ENCODE measurements at regions not wholly inside any gene's neighbourhood (a gene's known extent, or its start where the extent isn't known, plus 50 kb on each side); places are given as distances from the start of the nearest gene placed in this dataset.

DNA sequence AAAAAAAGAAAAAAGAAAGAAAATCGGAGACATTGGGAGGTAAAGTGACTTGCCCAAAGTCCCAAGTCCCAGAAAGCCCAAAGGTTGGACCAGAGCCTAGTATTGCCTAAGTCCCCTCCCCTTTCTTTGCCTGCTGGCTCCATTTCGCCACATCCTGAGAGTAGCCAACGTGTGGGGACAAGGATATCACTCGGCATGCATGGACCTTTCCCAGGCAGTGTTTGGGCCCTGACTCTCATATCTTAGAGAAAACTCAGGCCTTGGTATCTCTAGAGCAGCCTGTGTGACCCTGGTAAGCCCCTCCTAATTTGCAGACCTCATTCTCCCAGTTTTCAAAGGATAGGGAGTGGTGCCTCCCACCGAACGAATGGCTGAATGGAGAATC, 294.2 kb upstream of the ZMIZ1 start:
- H3K4me1 ChIP-seq (ENCODE audit: insufficient read depth, low read length, poor library complexity, severe bottlenecking) = no peaks in the 10 kb centered on the region
- TF ChIP-seq EZH2 (IDR thresholded peaks at IDR 0.05; ENCODE audit: borderline replicate concordance, low read depth, low read length, poor library complexity, severe bottlenecking) = no peak
- TF ChIP-seq, protein P1, sequence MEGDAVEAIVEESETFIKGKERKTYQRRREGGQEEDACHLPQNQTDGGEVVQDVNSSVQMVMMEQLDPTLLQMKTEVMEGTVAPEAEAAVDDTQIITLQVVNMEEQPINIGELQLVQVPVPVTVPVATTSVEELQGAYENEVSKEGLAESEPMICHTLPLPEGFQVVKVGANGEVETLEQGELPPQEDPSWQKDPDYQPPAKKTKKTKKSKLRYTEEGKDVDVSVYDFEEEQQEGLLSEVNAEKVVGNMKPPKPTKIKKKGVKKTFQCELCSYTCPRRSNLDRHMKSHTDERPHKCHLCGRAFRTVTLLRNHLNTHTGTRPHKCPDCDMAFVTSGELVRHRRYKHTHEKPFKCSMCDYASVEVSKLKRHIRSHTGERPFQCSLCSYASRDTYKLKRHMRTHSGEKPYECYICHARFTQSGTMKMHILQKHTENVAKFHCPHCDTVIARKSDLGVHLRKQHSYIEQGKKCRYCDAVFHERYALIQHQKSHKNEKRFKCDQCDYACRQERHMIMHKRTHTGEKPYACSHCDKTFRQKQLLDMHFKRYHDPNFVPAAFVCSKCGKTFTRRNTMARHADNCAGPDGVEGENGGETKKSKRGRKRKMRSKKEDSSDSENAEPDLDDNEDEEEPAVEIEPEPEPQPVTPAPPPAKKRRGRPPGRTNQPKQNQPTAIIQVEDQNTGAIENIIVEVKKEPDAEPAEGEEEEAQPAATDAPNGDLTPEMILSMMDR (conservative IDR thresholded peaks at IDR 0.05; ENCODE audit: low read depth, low read length) = no peak
- H3K36me3 ChIP-seq (ENCODE audit: insufficient read depth, low read length, poor library complexity, severe bottlenecking) = no peaks in the 10 kb centered on the region
- no peak overlapping the region for H3K4me3 ChIP-seq (ENCODE audit: low read depth, low read length, poor library complexity, severe bottlenecking)
- POLR2A ChIA-PET (ENCODE audit: low non-redundant PET) = no interaction called here
- intact Hi-C loops (cut with micrococcal nuclease; ENCODE audit: unreplicated experiment) = no loop called here
- CTCF ChIA-PET = no interaction called here
- no TSS peak for BruUV-seq (replicated peaks)
- H3K27me3 ChIP-seq (replicated peaks; ENCODE audit: insufficient read depth, low read depth, low read length, poor library complexity) = no peaks in the 10 kb centered on the region
- DNase-seq (ENCODE audit: low spot score) = no peak
- H3K27ac ChIP-seq (ENCODE audit: low read depth, low read length, poor library complexity, severe bottlenecking) = no peak overlapping the region
- no peaks in the 10 kb centered on the region for H3K9me3 ChIP-seq (ENCODE audit: low read depth, low read length, poor library complexity, severe bottlenecking)

DNA sequence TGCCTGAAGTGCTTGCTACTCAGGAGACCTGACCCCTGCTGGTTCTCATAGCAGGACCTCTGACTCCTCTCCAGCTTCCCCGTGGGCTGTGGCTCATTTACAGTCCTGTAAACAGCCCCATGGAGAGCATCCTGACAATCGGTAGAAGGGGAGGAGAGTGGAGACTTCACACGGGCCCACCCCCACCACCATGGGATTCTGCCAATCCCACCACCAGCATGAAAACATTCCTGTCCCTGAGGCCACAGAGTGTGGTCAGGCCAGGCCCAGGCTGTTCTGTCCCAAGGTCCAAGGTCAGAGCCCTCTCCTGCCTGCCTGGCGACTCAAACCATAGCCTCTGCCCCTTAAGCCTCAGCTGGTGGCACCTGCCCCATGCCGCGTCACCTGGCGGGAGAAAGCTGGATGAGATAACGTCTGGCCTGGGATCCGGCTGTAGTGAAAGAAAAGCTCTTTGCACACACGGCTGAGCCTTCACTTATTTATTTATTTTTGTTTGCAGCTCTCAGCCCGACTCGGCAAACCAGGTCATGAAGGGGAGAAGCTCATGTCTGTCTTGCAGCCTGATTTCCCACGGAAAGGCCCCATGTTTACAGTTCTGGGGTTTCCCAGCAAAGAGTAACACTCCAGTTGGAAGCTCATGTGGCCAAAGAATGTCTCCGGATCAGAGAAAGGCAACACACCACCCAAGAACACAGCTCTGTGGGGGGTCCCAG, 293.6 kb upstream of the ZMIZ1 start:
- Histone ChIP-seq H3K36me3 (ENCODE audit: insufficient read depth, low read length, poor library complexity, severe bottlenecking) (no peaks in the 10 kb centered on the region), H3K4me1 (ENCODE audit: insufficient read depth, low read length, poor library complexity, severe bottlenecking) (no peaks in the 10 kb centered on the region), H3K27me3 (replicated peaks; ENCODE audit: insufficient read depth, low read depth, low read length, poor library complexity) (no peaks in the 10 kb centered on the region), H3K27ac (ENCODE audit: low read depth, low read length, poor library complexity, severe bottlenecking) (no peak overlapping the region), H3K9me3 (ENCODE audit: low read depth, low read length, poor library complexity, severe bottlenecking) (no peaks in the 10 kb centered on the region), H3K4me3 (ENCODE audit: low read depth, low read length, poor library complexity, severe bottlenecking) (no peak overlapping the region)
- ChIA-PET CTCF (no interaction called here), POLR2A (ENCODE audit: low non-redundant PET) (no interaction called here)
- DNase-seq (ENCODE audit: low spot score) = no peak
- no TSS peak for BruUV-seq (replicated peaks)
- TF ChIP-seq, protein P1 (conservative IDR thresholded peaks at IDR 0.05; ENCODE audit: low read depth, low read length) = no peak
- TF ChIP-seq EZH2 (IDR thresholded peaks at IDR 0.05; ENCODE audit: borderline replicate concordance, low read depth, low read length, poor library complexity, severe bottlenecking) = no peak
- intact Hi-C loops (cut with micrococcal nuclease; ENCODE audit: unreplicated experiment) = no loop called here

DNA sequence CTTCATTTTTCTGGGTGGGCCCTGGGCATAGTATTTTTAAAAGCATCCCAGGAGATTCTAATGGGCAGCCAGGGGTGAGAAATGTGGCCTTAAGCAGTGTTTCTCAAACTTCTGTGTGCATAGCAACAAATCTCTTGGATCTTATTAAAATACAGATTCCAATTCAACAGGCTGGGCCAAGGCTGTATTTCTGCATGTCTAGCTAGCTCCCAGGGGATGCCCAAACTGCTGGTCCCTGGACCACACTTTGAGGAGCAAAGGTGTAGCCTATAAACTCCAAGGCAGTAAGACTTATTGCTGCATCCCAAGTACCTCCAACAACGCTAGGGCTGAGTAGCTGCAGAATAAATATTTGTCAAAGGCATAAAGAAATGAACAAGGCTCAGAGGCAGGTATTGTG, 292.9 kb upstream of the ZMIZ1 start:
- Histone ChIP-seq H3K4me1 (ENCODE audit: insufficient read depth, low read length, poor library complexity, severe bottlenecking) (no peaks in the 10 kb centered on the region), H3K4me3 (ENCODE audit: low read depth, low read length, poor library complexity, severe bottlenecking) (no peak overlapping the region), H3K9me3 (ENCODE audit: low read depth, low read length, poor library complexity, severe bottlenecking) (no peaks in the 10 kb centered on the region), H3K27me3 (replicated peaks; ENCODE audit: insufficient read depth, low read depth, low read length, poor library complexity) (no peaks in the 10 kb centered on the region), H3K36me3 (ENCODE audit: insufficient read depth, low read length, poor library complexity, severe bottlenecking) (no peaks in the 10 kb centered on the region), H3K27ac (ENCODE audit: low read depth, low read length, poor library complexity, severe bottlenecking) (no peak overlapping the region)
- TF ChIP-seq, protein P1 (conservative IDR thresholded peaks at IDR 0.05; ENCODE audit: low read depth, low read length) = no peak
- no peak for TF ChIP-seq EZH2 (IDR thresholded peaks at IDR 0.05; ENCODE audit: borderline replicate concordance, low read depth, low read length, poor library complexity, severe bottlenecking)
- DNase-seq (ENCODE audit: low spot score) = no peak
- ChIA-PET POLR2A (ENCODE audit: low non-redundant PET) (no interaction called here), CTCF (no interaction called here)
- intact Hi-C loops (cut with micrococcal nuclease; ENCODE audit: unreplicated experiment) = no loop called here
- no TSS peak for BruUV-seq (replicated peaks)
